ENCODE measurements at regions not wholly inside any gene's neighbourhood (a gene's known extent, or its start where the extent isn't known, plus 50 kb on each side); places are given as distances from the start of the nearest gene placed in this dataset.
"Not testable (repeated sequence)": the region's sequence is repeated elsewhere in the genome, so short reads cannot be mapped to it uniquely, and the experiment has no call there.

GRCh38 chr4:180350901-180351300 is 1892.3 kb upstream of the TENM3 start:
- TF ChIP-seq CTCF (IDR thresholded peaks at IDR 0.05): no peak
- no peaks in the 10 kb centered on the region for H3K9me3 Mint-ChIP-seq (ENCODE audit: unreplicated experiment)
- H3K27me3 Mint-ChIP-seq (ENCODE audit: unreplicated experiment): peaks cover 2% of the 10 kb centered on the region
- no peak for DNase-seq (ENCODE audit: extremely low spot score, unreplicated experiment)
- H3K27ac Mint-ChIP-seq (ENCODE audit: unreplicated experiment): no peak overlapping the region
- no peaks in the 10 kb centered on the region for H3K36me3 Mint-ChIP-seq (ENCODE audit: unreplicated experiment)
- no peaks in the 10 kb centered on the region for H3K4me1 Mint-ChIP-seq (ENCODE audit: unreplicated experiment)
- no peak overlapping the region for H3K4me3 Mint-ChIP-seq (ENCODE audit: unreplicated experiment)

- H3K27me3 Mint-ChIP-seq (ENCODE audit: unreplicated experiment): no peaks in the 10 kb centered on the region
- H3K9me3 Mint-ChIP-seq (ENCODE audit: unreplicated experiment): no peaks in the 10 kb centered on the region
- H3K4me3 Mint-ChIP-seq (ENCODE audit: unreplicated experiment): no peak overlapping the region
- H3K4me1 Mint-ChIP-seq (ENCODE audit: unreplicated experiment): peaks cover 1% of the 10 kb centered on the region
- no peaks in the 10 kb centered on the region for H3K36me3 Mint-ChIP-seq (ENCODE audit: unreplicated experiment)
- no peak overlapping the region for H3K27ac Mint-ChIP-seq (ENCODE audit: unreplicated experiment)
- DNase-seq (ENCODE audit: extremely low spot score, unreplicated experiment): no peak
- TF ChIP-seq CTCF (IDR thresholded peaks at IDR 0.05): no peak
Observed at GRCh38 chr4:180356766-180357165, 1886.4 kb upstream of the TENM3 start.

GRCh38 chr4:180360113-180360512 is 1883.1 kb upstream of the TENM3 start:
- H3K9me3 Mint-ChIP-seq (ENCODE audit: unreplicated experiment); H3K4me1 Mint-ChIP-seq (ENCODE audit: unreplicated experiment); H3K27me3 Mint-ChIP-seq (ENCODE audit: unreplicated experiment); H3K27ac Mint-ChIP-seq (ENCODE audit: unreplicated experiment); H3K4me3 Mint-ChIP-seq (ENCODE audit: unreplicated experiment); H3K36me3 Mint-ChIP-seq (ENCODE audit: unreplicated experiment); DNase-seq (ENCODE audit: extremely low spot score, unreplicated experiment): not testable (repeated sequence)

GRCh38 chr4:180363815-180364214 is 1879.4 kb upstream of the TENM3 start:
- H3K9me3 Mint-ChIP-seq (ENCODE audit: unreplicated experiment): no peaks in the 10 kb centered on the region
- TF ChIP-seq CTCF (IDR thresholded peaks at IDR 0.05): no peak
- no peak overlapping the region for H3K27ac Mint-ChIP-seq (ENCODE audit: unreplicated experiment)
- H3K36me3 Mint-ChIP-seq (ENCODE audit: unreplicated experiment): no peaks in the 10 kb centered on the region
- no peaks in the 10 kb centered on the region for H3K4me1 Mint-ChIP-seq (ENCODE audit: unreplicated experiment)
- no peaks in the 10 kb centered on the region for H3K27me3 Mint-ChIP-seq (ENCODE audit: unreplicated experiment)
- no peak for DNase-seq (ENCODE audit: extremely low spot score, unreplicated experiment)
- no peak overlapping the region for H3K4me3 Mint-ChIP-seq (ENCODE audit: unreplicated experiment)

- Mint-ChIP-seq H3K27me3 (ENCODE audit: unreplicated experiment) (no peaks in the 10 kb centered on the region), H3K27ac (ENCODE audit: unreplicated experiment) (no peak overlapping the region), H3K36me3 (ENCODE audit: unreplicated experiment) (no peaks in the 10 kb centered on the region), H3K4me1 (ENCODE audit: unreplicated experiment) (peaks cover 5% of the 10 kb centered on the region), H3K4me3 (ENCODE audit: unreplicated experiment) (no peak overlapping the region), H3K9me3 (ENCODE audit: unreplicated experiment) (no peaks in the 10 kb centered on the region)
- no peak for TF ChIP-seq CTCF (IDR thresholded peaks at IDR 0.05)
- DNase-seq (ENCODE audit: extremely low spot score, unreplicated experiment): no peak
Observed at GRCh38 chr4:180372691-180373090, 1870.5 kb upstream of the TENM3 start.

- Mint-ChIP-seq H3K4me1 (ENCODE audit: unreplicated experiment) (peaks cover 8% of the 10 kb centered on the region), H3K27me3 (ENCODE audit: unreplicated experiment) (no peaks in the 10 kb centered on the region), H3K4me3 (ENCODE audit: unreplicated experiment) (no peak overlapping the region), H3K27ac (ENCODE audit: unreplicated experiment) (no peak overlapping the region), H3K36me3 (ENCODE audit: unreplicated experiment) (no peaks in the 10 kb centered on the region), H3K9me3 (ENCODE audit: unreplicated experiment) (no peaks in the 10 kb centered on the region)
- no peak for DNase-seq (ENCODE audit: extremely low spot score, unreplicated experiment)
- no peak for TF ChIP-seq CTCF (IDR thresholded peaks at IDR 0.05)
Observed at GRCh38 chr4:180377741-180378140, 1865.5 kb upstream of the TENM3 start.

Measured in osteocyte (in vitro differentiated cells).